Activated T-cell treated with anti-CD3 and anti-CD28 coated beads, Interleukin-2, amount 50 U/mL, for 72 hours (primary cell): ENCODE measurements at regions not wholly inside any gene's neighbourhood (a gene's known extent, or its start where the extent isn't known, plus 50 kb on each side); places are given as distances from the start of the nearest gene placed in this dataset.

Experiments used
- ATAC-seq, 2 donors: fragments of 150-1000 bp; cut with Tn5 transposase; replicated peaks in 1 of 2; 2 replicates each; pipeline ENCODE4 v1.10.0; 2021; ENCODE audit warnings: moderate library complexity in 2 of 2, mild to moderate bottlenecking in 1 of 2
- DNase-seq, 2 donors: peaks; one replicate each; pipeline ENCODE4 v3.0.0; 2021 to 2022; ENCODE audit warnings: mixed read lengths in 1 of 2
- H3K27ac Mint-ChIP-seq: one replicate; pipeline ENCODE4 v1.8.0; 2022; ENCODE audit warnings: mild to moderate bottlenecking, moderate library complexity, mixed read lengths
- H3K27me3 Mint-ChIP-seq: one replicate; pipeline ENCODE4 v1.8.0; 2022; ENCODE audit warnings: low read depth, mixed read lengths
- H3K36me3 Mint-ChIP-seq, 2 donors: one replicate each; pipeline ENCODE4 v1.8.0; 2022; ENCODE audit warnings: mixed read lengths in 2 of 2, mild to moderate bottlenecking in 1 of 2; ENCODE audit not compliant: insufficient read depth in 2 of 2
- H3K4me1 Mint-ChIP-seq: one replicate; pipeline ENCODE4 v1.8.0; 2022; ENCODE audit warnings: low read depth, mixed read lengths
- H3K4me3 Mint-ChIP-seq, 2 donors: one replicate each; pipeline ENCODE4 v1.8.0; 2022; ENCODE audit warnings: mild to moderate bottlenecking in 2 of 2, mixed read lengths in 2 of 2, moderate library complexity in 2 of 2
- H3K9me3 Mint-ChIP-seq, 2 donors: one replicate each; pipeline ENCODE4 v1.8.0; 2022; ENCODE audit warnings: mixed read lengths in 2 of 2

DNA sequence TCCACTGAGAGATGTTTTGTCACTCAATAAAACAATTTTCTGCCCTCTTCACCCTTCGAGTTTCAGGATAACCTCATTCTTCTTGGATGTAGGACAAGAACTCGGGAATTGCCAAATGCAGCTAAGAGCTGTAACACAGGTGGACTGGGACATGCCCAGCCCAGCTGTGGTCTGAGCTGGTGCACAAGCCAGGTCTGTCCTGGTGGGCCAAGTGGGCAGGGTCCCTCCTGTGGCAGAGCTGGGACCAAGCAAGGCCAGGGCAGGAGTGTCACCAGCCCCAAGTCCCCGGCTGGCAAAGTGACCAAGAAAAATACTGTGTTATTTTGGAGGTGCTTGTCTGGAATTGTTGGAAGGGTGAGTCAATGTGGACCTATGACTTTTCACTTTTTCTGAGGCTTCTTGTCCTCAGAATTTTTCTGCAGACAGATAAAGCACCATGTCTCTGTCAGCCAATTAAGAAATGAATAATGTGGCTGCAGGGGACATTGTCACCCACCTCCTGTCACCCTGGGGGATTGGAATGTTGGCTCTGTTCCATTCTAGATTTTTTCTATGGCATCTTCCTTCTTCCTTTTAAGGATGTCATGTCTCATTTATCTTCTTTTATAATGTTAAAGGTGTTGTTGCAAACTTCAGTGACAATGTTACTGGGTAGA, 645.2 kb upstream of the EPHA6 start:
- Mint-ChIP-seq H3K4me3 (no peak overlapping the region), H3K27me3 (no peaks in the 10 kb centered on the region), H3K27ac (no peak overlapping the region), H3K4me1 (no peaks in the 10 kb centered on the region), H3K36me3 (no peaks in the 10 kb centered on the region), H3K9me3 (peaks cover 3 to 8% of the 10 kb centered on the region in 2 donors)
- no peak for DNase-seq
- no peak for ATAC-seq

- Mint-ChIP-seq H3K4me3 (no peak overlapping the region), H3K9me3 (peaks cover 3 to 9% of the 10 kb centered on the region in 2 donors), H3K27ac (no peak overlapping the region), H3K27me3 (no peaks in the 10 kb centered on the region), H3K36me3 (peaks cover 0 to 3% of the 10 kb centered on the region in 2 donors), H3K4me1 (no peaks in the 10 kb centered on the region)
- no peak for ATAC-seq
- no peak for DNase-seq
These were observed 641.5 kb upstream of the EPHA6 start for GRCh38 chr3:96172917-96173316.

- Mint-ChIP-seq H3K27me3 (no peaks in the 10 kb centered on the region), H3K4me3 (no peak overlapping the region), H3K4me1 (no peaks in the 10 kb centered on the region), H3K36me3 (peaks cover 0 to 3% of the 10 kb centered on the region in 2 donors), H3K9me3 (peaks cover 2% of the 10 kb centered on the region in 2 donors), H3K27ac (no peak overlapping the region)
- DNase-seq (no peak), ATAC-seq (no peak)
These were observed 638.9 kb upstream of the EPHA6 start for GRCh38 chr3:96175500-96175899.

- Mint-ChIP-seq H3K4me1 (no peaks in the 10 kb centered on the region), H3K36me3 (no peaks in the 10 kb centered on the region), H3K27ac (no peak overlapping the region), H3K9me3 (peaks cover 3 to 12% of the 10 kb centered on the region in 2 donors), H3K4me3 (no peak overlapping the region), H3K27me3 (no peaks in the 10 kb centered on the region)
- DNase-seq: no peak
- ATAC-seq: no peak
These were observed 631.6 kb upstream of the EPHA6 start for GRCh38 chr3:96182756-96183155.

GRCh38 chr3:96183871-96184270, 630.5 kb upstream of the EPHA6 start:
- ATAC-seq: no peak
- Mint-ChIP-seq H3K36me3 (no peaks in the 10 kb centered on the region), H3K4me1 (no peaks in the 10 kb centered on the region)

GRCh38 chr3:96190024-96190616, 624.3 kb upstream of the EPHA6 start:
- ATAC-seq (no peak), DNase-seq (no peak)
- no peaks in the 10 kb centered on the region for H3K36me3 Mint-ChIP-seq
- H3K4me1 Mint-ChIP-seq: no peaks in the 10 kb centered on the region
- no peaks in the 10 kb centered on the region for H3K27me3 Mint-ChIP-seq
- H3K4me3 Mint-ChIP-seq: no peak overlapping the region
- peaks cover 4 to 5% of the 10 kb centered on the region in 2 donors for H3K9me3 Mint-ChIP-seq
- H3K27ac Mint-ChIP-seq: no peak overlapping the region

More at GRCh38 chr3:96183871-96184270, 630.5 kb upstream of the EPHA6 start:
- Mint-ChIP-seq H3K27me3 (no peaks in the 10 kb centered on the region), H3K4me3 (no peak overlapping the region), H3K27ac (no peak overlapping the region), H3K9me3 (peaks cover 3 to 12% of the 10 kb centered on the region in 2 donors)
- DNase-seq: no peak

GRCh38 chr3:96192966-96193550, 621.3 kb upstream of the EPHA6 start:
- ATAC-seq: no peak
- H3K4me1 Mint-ChIP-seq: no peaks in the 10 kb centered on the region
- H3K27me3 Mint-ChIP-seq: no peaks in the 10 kb centered on the region
- no peak overlapping the region for H3K27ac Mint-ChIP-seq
- DNase-seq: no peak
- H3K9me3 Mint-ChIP-seq: peaks cover 1 to 5% of the 10 kb centered on the region in 2 donors
- no peak overlapping the region for H3K4me3 Mint-ChIP-seq
- H3K36me3 Mint-ChIP-seq: no peaks in the 10 kb centered on the region

DNA sequence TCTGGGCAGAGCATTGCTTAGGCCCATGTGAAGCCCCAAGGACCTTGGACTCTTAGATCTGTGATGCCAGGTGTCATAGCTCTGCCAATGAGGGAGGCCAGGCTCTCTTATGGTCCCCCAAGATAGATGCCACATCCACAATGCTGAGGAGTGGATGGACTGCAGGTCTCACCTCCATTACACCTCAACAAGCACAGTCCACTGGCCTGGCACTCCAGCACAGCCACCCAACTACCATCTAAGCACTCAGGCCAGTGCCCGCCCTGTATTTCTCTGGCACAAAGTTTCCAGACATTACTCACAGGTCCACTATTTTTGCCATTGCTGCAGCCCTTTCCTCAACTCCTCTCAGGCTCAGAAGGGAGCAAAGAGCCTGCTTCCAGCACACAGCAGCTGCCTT, 613.5 kb upstream of the EPHA6 start:
- peaks cover 6 to 10% of the 10 kb centered on the region in 2 donors for H3K9me3 Mint-ChIP-seq
- H3K4me3 Mint-ChIP-seq: no peak overlapping the region
- H3K36me3 Mint-ChIP-seq: no peaks in the 10 kb centered on the region
- ATAC-seq (no peak), DNase-seq (no peak)
- H3K27me3 Mint-ChIP-seq: no peaks in the 10 kb centered on the region
- no peak overlapping the region for H3K27ac Mint-ChIP-seq
- no peaks in the 10 kb centered on the region for H3K4me1 Mint-ChIP-seq

- no peak for ATAC-seq
- H3K9me3 Mint-ChIP-seq: peaks cover 6 to 10% of the 10 kb centered on the region in 2 donors
- no peak for DNase-seq
- no peaks in the 10 kb centered on the region for H3K27me3 Mint-ChIP-seq
- H3K4me3 Mint-ChIP-seq: no peak overlapping the region
- H3K27ac Mint-ChIP-seq: no peak overlapping the region
- no peaks in the 10 kb centered on the region for H3K36me3 Mint-ChIP-seq
- H3K4me1 Mint-ChIP-seq: no peaks in the 10 kb centered on the region
These were observed 612.9 kb upstream of the EPHA6 start for GRCh38 chr3:96201463-96201862.

- no peak overlapping the region for H3K27ac Mint-ChIP-seq
- no peaks in the 10 kb centered on the region for H3K4me1 Mint-ChIP-seq
- DNase-seq (no peak), ATAC-seq (no peak)
- no peaks in the 10 kb centered on the region for H3K27me3 Mint-ChIP-seq
- peaks cover 6 to 9% of the 10 kb centered on the region in 2 donors for H3K9me3 Mint-ChIP-seq
- H3K4me3 Mint-ChIP-seq: no peak overlapping the region
- H3K36me3 Mint-ChIP-seq: no peaks in the 10 kb centered on the region
These were observed 612.2 kb upstream of the EPHA6 start for GRCh38 chr3:96202181-96202580.

DNA sequence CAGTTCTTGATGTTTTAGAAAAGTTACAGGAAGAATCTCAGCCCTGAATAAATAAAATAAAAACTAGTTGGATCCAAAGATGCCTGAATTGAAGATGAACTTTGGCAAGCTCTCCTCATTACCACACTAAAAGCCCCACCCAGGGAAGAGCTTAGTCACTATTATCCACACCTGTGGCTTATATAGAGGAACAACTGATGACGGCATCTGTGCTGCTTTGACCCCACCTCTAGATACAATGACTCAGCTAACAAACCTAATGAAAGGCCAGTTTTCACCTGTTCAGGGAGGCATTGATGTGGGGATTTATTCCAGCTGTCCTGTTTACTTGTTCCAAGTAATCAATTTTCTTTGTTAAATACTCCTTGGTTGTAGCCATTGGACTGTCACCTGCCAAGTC, 604.7 kb upstream of the EPHA6 start:
- Mint-ChIP-seq H3K36me3 (no peaks in the 10 kb centered on the region), H3K27me3 (no peaks in the 10 kb centered on the region), H3K4me3 (no peak overlapping the region), H3K4me1 (no peaks in the 10 kb centered on the region), H3K27ac (no peak overlapping the region), H3K9me3 (peaks cover 3 to 6% of the 10 kb centered on the region in 2 donors)
- ATAC-seq (no peak), DNase-seq (no peak)

GRCh38 chr3:96213393-96213792, 601.0 kb upstream of the EPHA6 start:
- H3K4me1 Mint-ChIP-seq: no peaks in the 10 kb centered on the region
- H3K4me3 Mint-ChIP-seq: no peak overlapping the region
- DNase-seq: no peak
- peaks cover 9 to 13% of the 10 kb centered on the region in 2 donors for H3K9me3 Mint-ChIP-seq
- H3K27me3 Mint-ChIP-seq: no peaks in the 10 kb centered on the region
- H3K27ac Mint-ChIP-seq: no peak overlapping the region
- H3K36me3 Mint-ChIP-seq: no peaks in the 10 kb centered on the region
- ATAC-seq: no peak

- no peaks in the 10 kb centered on the region for H3K4me1 Mint-ChIP-seq
These were observed 599.5 kb upstream of the EPHA6 start for GRCh38 chr3:96214941-96215340.

More at GRCh38 chr3:96214941-96215340, 599.5 kb upstream of the EPHA6 start:
- DNase-seq (no peak), ATAC-seq (no peak)
- Mint-ChIP-seq H3K36me3 (no peaks in the 10 kb centered on the region), H3K27me3 (no peaks in the 10 kb centered on the region), H3K9me3 (peaks cover 7 to 12% of the 10 kb centered on the region in 2 donors), H3K27ac (no peak overlapping the region), H3K4me3 (no peak overlapping the region)
